GM23248 (cell line): ENCODE measurements at regions not wholly inside any gene's neighbourhood (a gene's known extent, or its start where the extent isn't known, plus 50 kb on each side); places are given as distances from the start of the nearest gene placed in this dataset.
"Not testable (repeated sequence)": the region's sequence is repeated elsewhere in the genome, so short reads cannot be mapped to it uniquely, and the experiment has no call there.

Source experiments
- EZH2 ChIP-seq: fragments of 200-600 bp; sonication (generic); IDR thresholded peaks from 2 replicates; pipeline ENCODE4 v1.6.1; 2018; ENCODE audit warnings: antibody characterized with exemption, mild to moderate bottlenecking; ENCODE audit not compliant: insufficient read depth, poor library complexity, severe bottlenecking
- EZH2phosphoT487 ChIP-seq: fragments of 200-600 bp; sonication (generic); IDR thresholded peaks from 2 replicates; pipeline ENCODE4 v1.6.1; 2018; ENCODE audit warnings: antibody characterized with exemption, moderate library complexity, mild to moderate bottlenecking, low read depth; ENCODE audit not compliant: insufficient read depth

GRCh38 chr17:62197156-62197555 is 132.1 kb upstream of the MED13 start:
- not testable (repeated sequence) for TF ChIP-seq EZH2, EZH2phosphoT487
